GM12878 (cell line): ENCODE measurements at regions not wholly inside any gene's neighbourhood (a gene's known extent, or its start where the extent isn't known, plus 50 kb on each side); places are given as distances from the start of the nearest gene placed in this dataset.

Source experiments
- ATAC-seq: fragments of 200-7000 bp; cut with Tn5 transposase; 3 replicates; pipeline ENCODE4 v1.9.1; 2020; ENCODE audit warnings: mild to moderate bottlenecking, moderate library complexity
- BruUV-seq: library from RNA; stranded (reverse); fragments of 400-500 nt; replicated peaks from 2 replicates; lab custom pipeline; 2021; lab: Mats Ljungman, UMichigan
- CTCF ChIA-PET: fragments of 300-600 bp; sonication (Branson Sonifier 250); formaldehyde crosslinking; extraction: SDS; loops from one replicate; lab custom pipeline; 2021; ENCODE audit warnings: inconsistent platforms; lab: Yijun Ruan, JAX
- POLR2A ChIA-PET: fragments of 350-600 bp; formaldehyde crosslinking; extraction: SDS; loops from one replicate; lab custom pipeline; 2021; ENCODE audit warnings: inconsistent platforms; lab: Charles Lee
- RAD21 ChIA-PET: fragments of 300-600 bp; sonication (Branson Sonifier 250); formaldehyde crosslinking; loops from one replicate; lab custom pipeline; 2023; ENCODE audit warnings: antibody characterized with exemption; ENCODE audit not compliant: unreplicated experiment; lab: Charles Lee
- SMC1A ChIA-PET: fragments of 300-600 bp; sonication (Branson Sonifier 250); formaldehyde crosslinking; loops from one replicate; lab custom pipeline; 2023; ENCODE audit not compliant: unreplicated experiment, uncharacterized antibody; lab: Charles Lee
- DNase-seq: peaks from one replicate; pipeline ENCODE4 v3.0.0-alpha.2; 2011; ENCODE audit warnings: low read depth, low spot score
- FAIRE-seq: peaks from 3 replicates; lab custom pipeline; 2011; peaks lifted over from hg19 to GRCh38; lab: Jason Lieb, UNC
- H2AFZ ChIP-seq: 2 replicates; pipeline ENCODE4 v1.6.0; 2011; ENCODE audit warnings: low read depth, low read length, control low read depth; ENCODE audit not compliant: control insufficient read depth
- H3K27ac ChIP-seq: 2 replicates; pipeline ENCODE4 v1.5.1; 2011; ENCODE audit warnings: control low read depth; ENCODE audit not compliant: control insufficient read depth, insufficient read depth
- H3K27me3 ChIP-seq, 2 experiments: replicated peaks in 1 of 2; 2 replicates each; pipeline versions ENCODE4 v1.6.0 to v1.6.1; 2011; ENCODE audit warnings: low read length in 1 of 2; ENCODE audit not compliant: control insufficient read depth in 2 of 2, insufficient read depth in 2 of 2
- H3K36me3 ChIP-seq, 2 experiments: 2 replicates each; pipeline ENCODE4 v1.5.1; 2011; ENCODE audit warnings: low read length in 1 of 2; ENCODE audit not compliant: control insufficient read depth in 2 of 2, insufficient read depth in 2 of 2
- H3K4me1 ChIP-seq: 2 replicates; pipeline ENCODE4 v1.6.1; 2011; ENCODE audit warnings: mild to moderate bottlenecking, low read length, moderate library complexity, mixed read lengths; ENCODE audit not compliant: control insufficient read depth, insufficient read depth
- H3K4me2 ChIP-seq: 2 replicates; pipeline ENCODE4 v1.6.0; 2011; ENCODE audit warnings: control low read depth; ENCODE audit not compliant: control insufficient read depth, insufficient read depth
- H3K4me3 ChIP-seq: fragments of 200-600 bp; sonication (generic); 2 replicates; pipeline ENCODE4 v1.5.1; 2016
- H3K79me2 ChIP-seq: 2 replicates; pipeline ENCODE4 v1.6.0; 2011; ENCODE audit warnings: low read length; ENCODE audit not compliant: control insufficient read depth, insufficient read depth
- H3K9ac ChIP-seq: 2 replicates; pipeline ENCODE4 v1.8.0; 2011; ENCODE audit warnings: low read length, control low read depth, mixed read lengths; ENCODE audit not compliant: control insufficient read depth, insufficient read depth
- H3K9me3 ChIP-seq: replicated peaks from 3 replicates; pipeline ENCODE4 v1.5.1; 2011; ENCODE audit warnings: mild to moderate bottlenecking, low read length; ENCODE audit not compliant: control insufficient read depth, insufficient read depth
- H4K20me1 ChIP-seq: 2 replicates; pipeline ENCODE4 v1.6.0; 2011; ENCODE audit not compliant: control insufficient read depth, insufficient read depth
- BACH1 ChIP-seq: fragments of 450-650 bp; IDR thresholded peaks from 2 replicates; pipeline ENCODE4 v1.6.1; 2017; ENCODE audit warnings: mild to moderate bottlenecking, borderline replicate concordance
- CBX5 ChIP-seq: sonication (generic); IDR thresholded peaks from 2 replicates; pipeline ENCODE4 v1.6.1; 2016; ENCODE audit warnings: low read depth, moderate library complexity, mild to moderate bottlenecking, inconsistent platforms
- POLR2A ChIP-seq: IDR thresholded peaks from 2 replicates; pipeline ENCODE4 v1.6.1; 2011; ENCODE audit warnings: low read depth, mild to moderate bottlenecking, low read length
- RAD21 ChIP-seq: IDR thresholded peaks from 2 replicates; pipeline ENCODE4 v1.6.1; 2011; ENCODE audit warnings: mild to moderate bottlenecking, low read depth, low read length, moderate library complexity; ENCODE audit not compliant: insufficient read depth
- ZNF207 ChIP-seq: fragments of 450-650 bp; IDR thresholded peaks from 2 replicates; pipeline ENCODE4 v1.6.1; 2014; ENCODE audit warnings: antibody characterized with exemption, mild to moderate bottlenecking, borderline replicate concordance
- ZNF217 ChIP-seq: fragments of 450-650 bp; IDR thresholded peaks from 2 replicates; pipeline ENCODE4 v1.6.1; 2017; ENCODE audit warnings: antibody characterized with exemption, mild to moderate bottlenecking
- ZNF274 ChIP-seq: IDR thresholded peaks from one replicate; pipeline ENCODE4 v1.8.0; 2011; ENCODE audit not compliant: insufficient read length, insufficient read depth
- in situ Hi-C: fragments of 300-500 bp; cut with MboI; formaldehyde crosslinking; loops from 9 replicates; pipeline ENCODE4 v1.14.3; 2018; ENCODE audit warnings: mixed read lengths
- intact Hi-C: fragments of 100-400 bp; cut with micrococcal nuclease; formaldehyde crosslinking; loops from one replicate; pipeline ENCODE4 v1.14.2; 2022; ENCODE audit not compliant: unreplicated experiment
- TF ChIP-seq, protein P1 (sequence below): fragments of 450-650 bp; IDR thresholded peaks from 2 replicates; pipeline ENCODE4 v1.6.1; 2017; ENCODE audit warnings: mild to moderate bottlenecking, moderate library complexity
- TF ChIP-seq, protein P2 (sequence below): IDR thresholded peaks from 2 replicates; pipeline ENCODE4 v1.6.1; 2011; ENCODE audit warnings: low read depth, low read length, improper control_type of control experiment, borderline replicate concordance
- TF ChIP-seq, protein P3 (sequence below): fragments of 450-650 bp; conservative IDR thresholded peaks from 2 replicates; pipeline ENCODE4 v1.6.1; 2017; ENCODE audit warnings: mild to moderate bottlenecking, moderate library complexity
- TF ChIP-seq, protein P4 (sequence below): fragments of 450-650 bp; IDR thresholded peaks from 2 replicates; pipeline ENCODE4 v1.6.1; 2017; ENCODE audit warnings: antibody characterized with exemption, mild to moderate bottlenecking, moderate library complexity
- TF ChIP-seq, protein P5 (sequence below): fragments of 450-650 bp; IDR thresholded peaks from 2 replicates; pipeline ENCODE4 v1.6.1; 2018; ENCODE audit warnings: borderline replicate concordance, mild to moderate bottlenecking; ENCODE audit not compliant: partially characterized antibody

DNA sequence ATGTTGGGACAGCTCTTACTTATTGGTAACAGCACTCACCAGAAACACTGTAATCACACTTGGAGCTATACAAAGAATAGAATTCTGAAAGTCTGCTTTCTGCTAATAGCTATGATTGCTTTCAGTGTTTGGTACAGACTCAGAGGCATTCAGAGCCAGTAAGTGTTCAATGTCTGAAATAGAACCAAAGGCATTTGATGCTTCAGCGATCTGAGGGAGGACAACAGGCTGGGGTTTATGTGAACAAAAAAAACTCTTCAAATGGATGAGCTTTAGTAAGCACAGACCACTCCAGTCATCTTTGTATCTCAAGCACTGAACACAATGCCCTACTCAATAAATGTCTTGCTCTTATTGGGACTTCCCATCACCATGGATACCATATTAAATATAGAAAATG lies 322.8 kb upstream of the GRM3 start (continued):
- TF ChIP-seq, protein P1, sequence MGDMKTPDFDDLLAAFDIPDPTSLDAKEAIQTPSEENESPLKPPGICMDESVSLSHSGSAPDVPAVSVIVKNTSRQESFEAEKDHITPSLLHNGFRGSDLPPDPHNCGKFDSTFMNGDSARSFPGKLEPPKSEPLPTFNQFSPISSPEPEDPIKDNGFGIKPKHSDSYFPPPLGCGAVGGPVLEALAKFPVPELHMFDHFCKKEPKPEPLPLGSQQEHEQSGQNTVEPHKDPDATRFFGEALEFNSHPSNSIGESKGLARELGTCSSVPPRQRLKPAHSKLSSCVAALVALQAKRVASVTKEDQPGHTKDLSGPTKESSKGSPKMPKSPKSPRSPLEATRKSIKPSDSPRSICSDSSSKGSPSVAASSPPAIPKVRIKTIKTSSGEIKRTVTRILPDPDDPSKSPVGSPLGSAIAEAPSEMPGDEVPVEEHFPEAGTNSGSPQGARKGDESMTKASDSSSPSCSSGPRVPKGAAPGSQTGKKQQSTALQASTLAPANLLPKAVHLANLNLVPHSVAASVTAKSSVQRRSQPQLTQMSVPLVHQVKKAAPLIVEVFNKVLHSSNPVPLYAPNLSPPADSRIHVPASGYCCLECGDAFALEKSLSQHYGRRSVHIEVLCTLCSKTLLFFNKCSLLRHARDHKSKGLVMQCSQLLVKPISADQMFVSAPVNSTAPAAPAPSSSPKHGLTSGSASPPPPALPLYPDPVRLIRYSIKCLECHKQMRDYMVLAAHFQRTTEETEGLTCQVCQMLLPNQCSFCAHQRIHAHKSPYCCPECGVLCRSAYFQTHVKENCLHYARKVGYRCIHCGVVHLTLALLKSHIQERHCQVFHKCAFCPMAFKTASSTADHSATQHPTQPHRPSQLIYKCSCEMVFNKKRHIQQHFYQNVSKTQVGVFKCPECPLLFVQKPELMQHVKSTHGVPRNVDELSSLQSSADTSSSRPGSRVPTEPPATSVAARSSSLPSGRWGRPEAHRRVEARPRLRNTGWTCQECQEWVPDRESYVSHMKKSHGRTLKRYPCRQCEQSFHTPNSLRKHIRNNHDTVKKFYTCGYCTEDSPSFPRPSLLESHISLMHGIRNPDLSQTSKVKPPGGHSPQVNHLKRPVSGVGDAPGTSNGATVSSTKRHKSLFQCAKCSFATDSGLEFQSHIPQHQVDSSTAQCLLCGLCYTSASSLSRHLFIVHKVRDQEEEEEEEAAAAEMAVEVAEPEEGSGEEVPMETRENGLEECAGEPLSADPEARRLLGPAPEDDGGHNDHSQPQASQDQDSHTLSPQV: no peak
- no peak for TF ChIP-seq ZNF274
- TF ChIP-seq, protein P2, sequence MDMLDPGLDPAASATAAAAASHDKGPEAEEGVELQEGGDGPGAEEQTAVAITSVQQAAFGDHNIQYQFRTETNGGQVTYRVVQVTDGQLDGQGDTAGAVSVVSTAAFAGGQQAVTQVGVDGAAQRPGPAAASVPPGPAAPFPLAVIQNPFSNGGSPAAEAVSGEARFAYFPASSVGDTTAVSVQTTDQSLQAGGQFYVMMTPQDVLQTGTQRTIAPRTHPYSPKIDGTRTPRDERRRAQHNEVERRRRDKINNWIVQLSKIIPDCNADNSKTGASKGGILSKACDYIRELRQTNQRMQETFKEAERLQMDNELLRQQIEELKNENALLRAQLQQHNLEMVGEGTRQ: no peak
- TF ChIP-seq, protein P3, sequence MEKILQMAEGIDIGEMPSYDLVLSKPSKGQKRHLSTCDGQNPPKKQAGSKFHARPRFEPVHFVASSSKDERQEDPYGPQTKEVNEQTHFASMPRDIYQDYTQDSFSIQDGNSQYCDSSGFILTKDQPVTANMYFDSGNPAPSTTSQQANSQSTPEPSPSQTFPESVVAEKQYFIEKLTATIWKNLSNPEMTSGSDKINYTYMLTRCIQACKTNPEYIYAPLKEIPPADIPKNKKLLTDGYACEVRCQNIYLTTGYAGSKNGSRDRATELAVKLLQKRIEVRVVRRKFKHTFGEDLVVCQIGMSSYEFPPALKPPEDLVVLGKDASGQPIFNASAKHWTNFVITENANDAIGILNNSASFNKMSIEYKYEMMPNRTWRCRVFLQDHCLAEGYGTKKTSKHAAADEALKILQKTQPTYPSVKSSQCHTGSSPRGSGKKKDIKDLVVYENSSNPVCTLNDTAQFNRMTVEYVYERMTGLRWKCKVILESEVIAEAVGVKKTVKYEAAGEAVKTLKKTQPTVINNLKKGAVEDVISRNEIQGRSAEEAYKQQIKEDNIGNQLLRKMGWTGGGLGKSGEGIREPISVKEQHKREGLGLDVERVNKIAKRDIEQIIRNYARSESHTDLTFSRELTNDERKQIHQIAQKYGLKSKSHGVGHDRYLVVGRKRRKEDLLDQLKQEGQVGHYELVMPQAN: no peak
- TF ChIP-seq RAD21: no peak

DNA sequence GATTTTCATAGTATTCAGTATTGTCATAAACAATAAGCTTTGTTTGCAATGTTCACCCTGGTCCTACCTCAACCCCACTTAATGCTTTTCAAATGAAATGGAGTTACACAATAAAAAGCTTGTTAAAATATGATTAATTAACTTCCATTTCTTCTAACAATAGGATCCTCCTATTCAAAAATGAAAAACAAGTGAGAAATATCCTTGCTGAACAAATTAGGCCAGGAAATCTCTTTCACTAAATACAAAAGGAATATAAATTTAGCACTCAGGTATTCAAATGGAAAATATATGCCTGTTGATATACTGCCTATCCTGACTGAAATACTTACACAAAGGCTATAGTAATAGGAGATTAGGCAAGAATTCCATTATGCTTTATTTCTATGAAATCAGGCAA lies 323.4 kb upstream of the GRM3 start:
- intact Hi-C loops: no loop called here
- Histone ChIP-seq H3K4me3 (no peak overlapping the region), H3K79me2 (no peaks in the 10 kb centered on the region), H3K9ac (no peak overlapping the region), H3K9me3 (no peaks in the 10 kb centered on the region), H3K36me3 (no peaks in the 10 kb centered on the region), H3K4me1 (no peaks in the 10 kb centered on the region), H3K27ac (no peak overlapping the region), H2AFZ (no peak overlapping the region), H3K4me2 (no peak overlapping the region), H3K27me3 (no peaks in the 10 kb centered on the region), H4K20me1 (no peaks in the 10 kb centered on the region)
- FAIRE-seq (no peak), ATAC-seq (no peak), DNase-seq (no peak)
- RAD21 ChIA-PET: no interaction called here
- BruUV-seq: no TSS peak
- CTCF ChIA-PET: no interaction called here
- in situ Hi-C loops: no loop called here
- SMC1A ChIA-PET: interaction anchor here (0.6 kb wide), 1 partner anchor 417 kb away, joined by 3 read pairs; no protein-coding TSS in a partner anchor
- POLR2A ChIA-PET: no interaction called here
- TF ChIP-seq ZNF207 (no peak), BACH1 (no peak), ZNF217 (no peak), CBX5 (no peak), POLR2A (no peak)
- TF ChIP-seq, protein P4, sequence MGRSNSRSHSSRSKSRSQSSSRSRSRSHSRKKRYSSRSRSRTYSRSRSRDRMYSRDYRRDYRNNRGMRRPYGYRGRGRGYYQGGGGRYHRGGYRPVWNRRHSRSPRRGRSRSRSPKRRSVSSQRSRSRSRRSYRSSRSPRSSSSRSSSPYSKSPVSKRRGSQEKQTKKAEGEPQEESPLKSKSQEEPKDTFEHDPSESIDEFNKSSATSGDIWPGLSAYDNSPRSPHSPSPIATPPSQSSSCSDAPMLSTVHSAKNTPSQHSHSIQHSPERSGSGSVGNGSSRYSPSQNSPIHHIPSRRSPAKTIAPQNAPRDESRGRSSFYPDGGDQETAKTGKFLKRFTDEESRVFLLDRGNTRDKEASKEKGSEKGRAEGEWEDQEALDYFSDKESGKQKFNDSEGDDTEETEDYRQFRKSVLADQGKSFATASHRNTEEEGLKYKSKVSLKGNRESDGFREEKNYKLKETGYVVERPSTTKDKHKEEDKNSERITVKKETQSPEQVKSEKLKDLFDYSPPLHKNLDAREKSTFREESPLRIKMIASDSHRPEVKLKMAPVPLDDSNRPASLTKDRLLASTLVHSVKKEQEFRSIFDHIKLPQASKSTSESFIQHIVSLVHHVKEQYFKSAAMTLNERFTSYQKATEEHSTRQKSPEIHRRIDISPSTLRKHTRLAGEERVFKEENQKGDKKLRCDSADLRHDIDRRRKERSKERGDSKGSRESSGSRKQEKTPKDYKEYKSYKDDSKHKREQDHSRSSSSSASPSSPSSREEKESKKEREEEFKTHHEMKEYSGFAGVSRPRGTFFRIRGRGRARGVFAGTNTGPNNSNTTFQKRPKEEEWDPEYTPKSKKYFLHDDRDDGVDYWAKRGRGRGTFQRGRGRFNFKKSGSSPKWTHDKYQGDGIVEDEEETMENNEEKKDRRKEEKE: no peak
- TF ChIP-seq, protein P5, sequence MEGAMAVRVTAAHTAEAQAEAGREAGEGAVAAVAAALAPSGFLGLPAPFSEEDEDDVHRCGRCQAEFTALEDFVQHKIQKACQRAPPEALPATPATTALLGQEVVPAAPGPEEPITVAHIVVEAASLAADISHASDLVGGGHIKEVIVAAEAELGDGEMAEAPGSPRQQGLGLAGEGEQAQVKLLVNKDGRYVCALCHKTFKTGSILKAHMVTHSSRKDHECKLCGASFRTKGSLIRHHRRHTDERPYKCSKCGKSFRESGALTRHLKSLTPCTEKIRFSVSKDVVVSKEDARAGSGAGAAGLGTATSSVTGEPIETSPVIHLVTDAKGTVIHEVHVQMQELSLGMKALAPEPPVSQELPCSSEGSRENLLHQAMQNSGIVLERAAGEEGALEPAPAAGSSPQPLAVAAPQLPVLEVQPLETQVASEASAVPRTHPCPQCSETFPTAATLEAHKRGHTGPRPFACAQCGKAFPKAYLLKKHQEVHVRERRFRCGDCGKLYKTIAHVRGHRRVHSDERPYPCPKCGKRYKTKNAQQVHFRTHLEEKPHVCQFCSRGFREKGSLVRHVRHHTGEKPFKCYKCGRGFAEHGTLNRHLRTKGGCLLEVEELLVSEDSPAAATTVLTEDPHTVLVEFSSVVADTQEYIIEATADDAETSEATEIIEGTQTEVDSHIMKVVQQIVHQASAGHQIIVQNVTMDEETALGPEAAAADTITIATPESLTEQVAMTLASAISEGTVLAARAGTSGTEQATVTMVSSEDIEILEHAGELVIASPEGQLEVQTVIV: no peak
